Activated naive CD4-positive, alpha-beta T cell treated with anti-CD3 and anti-CD28 coated beads for 36 hours (primary cell): ENCODE measurements at regions not wholly inside any gene's neighbourhood (a gene's known extent, or its start where the extent isn't known, plus 50 kb on each side); places are given as distances from the start of the nearest gene placed in this dataset.

Experiments
- CTCF ChIA-PET: fragments of 350-600 bp; sonication (Branson Sonifier 250); formaldehyde crosslinking; loops from one replicate; lab custom pipeline; 2021; ENCODE audit warnings: antibody characterized with exemption; lab: Charles Lee
- DNase-seq: peaks from one replicate; pipeline ENCODE4 v3.0.0-alpha.2; 2020
- H3K27ac Mint-ChIP-seq: one replicate; pipeline ENCODE4 v1.8.0; 2021; ENCODE audit warnings: mild to moderate bottlenecking, mixed read lengths
- H3K27me3 Mint-ChIP-seq: one replicate; pipeline ENCODE4 v1.8.0; 2021; ENCODE audit warnings: low read depth, mixed read lengths
- H3K36me3 Mint-ChIP-seq: one replicate; pipeline ENCODE4 v1.8.0; 2021; ENCODE audit warnings: low read depth, mixed read lengths
- H3K4me1 Mint-ChIP-seq: one replicate; pipeline ENCODE4 v1.8.0; 2021; ENCODE audit warnings: low read depth, mixed read lengths
- H3K4me3 Mint-ChIP-seq: one replicate; pipeline ENCODE4 v1.8.0; 2021; ENCODE audit warnings: mild to moderate bottlenecking, moderate library complexity, mixed read lengths
- H3K9me3 Mint-ChIP-seq: one replicate; pipeline ENCODE4 v1.8.0; 2021; ENCODE audit warnings: mixed read lengths
- intact Hi-C: fragments of 100-400 bp; cut with micrococcal nuclease; formaldehyde crosslinking; loops from one replicate; pipeline ENCODE4 v1.15.1; 2023

DNA sequence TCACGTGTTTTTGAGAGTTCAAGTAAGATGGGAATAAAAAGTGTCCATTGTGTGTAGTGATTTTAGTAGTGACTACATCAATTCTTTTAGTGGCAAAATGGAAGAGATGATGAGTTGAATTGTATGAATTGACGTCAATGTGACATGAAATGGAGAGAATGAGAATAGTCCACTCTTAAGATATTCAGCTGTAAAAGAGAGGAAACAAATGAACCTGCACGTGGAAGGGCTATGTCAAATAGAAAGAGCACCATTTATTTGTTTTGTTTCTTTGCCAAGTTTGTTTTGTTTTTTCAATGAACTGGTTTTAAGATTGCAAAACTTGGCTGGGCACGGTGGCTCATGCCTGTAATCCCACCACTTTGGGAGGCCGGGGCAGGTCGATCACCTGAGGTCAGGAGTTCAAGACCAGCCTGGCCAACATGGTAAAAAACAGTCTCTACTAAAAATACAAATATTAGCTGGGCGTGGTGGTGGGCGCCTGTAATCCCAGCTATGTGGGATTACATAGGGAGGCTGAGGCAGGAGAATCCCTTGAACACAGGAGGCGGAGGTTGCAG is 453.8 kb downstream of the TAF11L14 start:
- intact Hi-C loops: no loop called here
- DNase-seq: no peak
- Mint-ChIP-seq H3K27ac (no peak overlapping the region), H3K4me1 (no peaks in the 10 kb centered on the region), H3K36me3 (no peaks in the 10 kb centered on the region), H3K27me3 (no peaks in the 10 kb centered on the region), H3K9me3 (peaks cover 14% of the 10 kb centered on the region), H3K4me3 (no peak overlapping the region)
- CTCF ChIA-PET: interaction anchor here (0.6 kb wide), 1 partner anchor 169 kb away, joined by 3 read pairs; no protein-coding TSS in a partner anchor

DNA sequence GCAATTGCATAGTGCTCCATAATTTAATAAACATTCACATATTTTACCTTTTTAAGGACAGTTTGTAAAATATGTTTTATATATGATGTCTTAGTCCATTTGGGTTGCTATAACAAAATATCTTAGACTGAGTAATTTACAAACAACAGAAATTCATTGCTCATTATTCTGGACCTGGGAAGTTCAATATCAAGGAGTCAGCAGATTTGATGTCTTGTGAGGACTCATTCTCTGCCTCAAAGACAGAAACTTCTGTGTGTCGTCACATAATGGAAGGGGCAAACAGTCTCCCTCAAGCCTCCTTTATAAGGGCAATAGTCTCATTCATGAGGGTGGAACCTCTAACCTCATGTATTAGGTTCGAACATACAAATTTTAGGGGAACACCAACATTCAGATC is 455.9 kb downstream of the TAF11L14 start:
- H3K4me1 Mint-ChIP-seq: no peaks in the 10 kb centered on the region
- intact Hi-C loops: no loop called here
- no peak for DNase-seq
- CTCF ChIA-PET: no interaction called here
- no peaks in the 10 kb centered on the region for H3K36me3 Mint-ChIP-seq
- H3K27me3 Mint-ChIP-seq: no peaks in the 10 kb centered on the region
- H3K4me3 Mint-ChIP-seq: no peak overlapping the region
- H3K27ac Mint-ChIP-seq: no peak overlapping the region
- peaks cover 13% of the 10 kb centered on the region for H3K9me3 Mint-ChIP-seq

DNA sequence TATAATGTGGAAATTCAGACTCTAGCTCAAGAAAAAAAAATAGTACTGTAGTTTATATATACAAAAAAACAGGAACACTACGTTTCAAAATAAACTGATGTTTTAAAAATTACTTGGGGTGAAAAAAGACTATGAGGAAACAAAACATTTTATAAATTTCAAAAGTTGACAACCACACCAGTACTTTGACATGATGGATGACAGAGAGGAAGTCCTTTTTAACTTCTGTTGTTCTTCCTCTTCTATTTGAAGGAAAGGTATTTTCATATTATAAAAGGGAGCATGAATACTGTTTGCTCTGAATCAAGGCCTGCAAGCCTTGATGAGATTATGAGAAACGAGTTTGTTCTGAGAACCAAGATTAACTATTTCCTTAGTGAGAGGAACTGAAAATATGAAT is 456.9 kb downstream of the TAF11L14 start:
- DNase-seq: no peak
- CTCF ChIA-PET: no interaction called here
- H3K27me3 Mint-ChIP-seq: no peaks in the 10 kb centered on the region
- no peaks in the 10 kb centered on the region for H3K4me1 Mint-ChIP-seq
- intact Hi-C loops: no loop called here
- H3K9me3 Mint-ChIP-seq: peaks cover 9% of the 10 kb centered on the region
- H3K36me3 Mint-ChIP-seq: no peaks in the 10 kb centered on the region
- no peak overlapping the region for H3K27ac Mint-ChIP-seq
- H3K4me3 Mint-ChIP-seq: no peak overlapping the region

DNA sequence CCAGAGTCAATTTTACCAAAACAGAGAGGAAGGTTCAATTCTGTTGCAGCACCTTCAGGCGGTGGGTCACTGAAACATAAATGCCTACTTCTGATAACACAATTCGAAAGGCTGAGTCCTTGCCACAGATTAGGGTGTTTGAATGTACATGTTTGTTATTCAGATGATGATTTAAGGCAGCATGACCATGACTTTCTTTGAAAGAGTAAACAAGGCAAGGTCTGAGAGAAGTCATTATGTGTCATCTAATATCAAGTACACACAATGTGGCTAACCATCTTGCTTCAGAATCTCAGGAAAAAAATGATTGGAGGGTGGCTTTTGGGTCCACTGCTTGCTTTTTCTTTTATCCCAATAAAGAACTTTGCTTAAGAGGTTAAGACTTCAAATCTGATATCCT is 457.5 kb downstream of the TAF11L14 start:
- H3K4me3 Mint-ChIP-seq: no peak overlapping the region
- CTCF ChIA-PET: no interaction called here
- no peak overlapping the region for H3K27ac Mint-ChIP-seq
- intact Hi-C loops: no loop called here
- H3K36me3 Mint-ChIP-seq: no peaks in the 10 kb centered on the region
- no peak for DNase-seq
- peaks cover 10% of the 10 kb centered on the region for H3K9me3 Mint-ChIP-seq
- no peaks in the 10 kb centered on the region for H3K27me3 Mint-ChIP-seq
- no peaks in the 10 kb centered on the region for H3K4me1 Mint-ChIP-seq

DNA sequence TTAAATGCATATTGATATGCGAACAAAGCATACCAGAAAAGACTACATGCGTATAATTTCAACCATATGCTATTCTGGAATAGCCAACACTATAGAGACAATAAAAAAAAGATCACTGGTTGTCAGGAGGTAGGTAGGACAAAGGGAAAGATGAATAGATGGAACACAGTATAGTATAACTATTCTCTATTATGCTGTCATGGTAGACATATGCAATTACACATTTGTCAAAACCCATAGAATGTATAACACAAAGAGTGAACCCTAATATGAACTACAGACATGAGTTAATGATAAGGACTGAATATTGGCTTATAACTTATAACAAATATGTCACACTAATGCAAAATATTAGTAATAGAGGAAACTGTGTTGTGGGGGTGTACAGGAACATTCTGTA is 460.8 kb downstream of the TAF11L14 start:
- H3K4me1 Mint-ChIP-seq: no peaks in the 10 kb centered on the region

DNA sequence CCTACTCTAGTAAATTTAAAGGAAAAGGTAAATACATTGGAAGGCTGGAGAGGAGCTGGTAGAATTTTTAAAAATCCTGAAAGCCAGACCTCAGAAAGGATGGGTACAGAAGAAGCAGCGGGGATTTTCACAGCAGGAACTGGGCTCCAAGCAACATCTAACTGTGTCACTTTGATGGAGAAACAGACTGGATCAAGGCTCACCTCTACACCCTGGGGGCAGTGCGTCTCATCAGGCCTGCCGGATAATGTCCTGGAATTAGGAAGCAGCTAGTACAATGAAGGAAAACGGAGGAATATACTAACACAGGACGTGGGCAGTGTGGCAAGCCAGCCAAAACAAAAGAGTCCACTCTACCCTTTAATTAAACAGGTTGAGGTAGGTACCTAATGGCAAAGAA is 463.6 kb downstream of the TAF11L14 start:
- Mint-ChIP-seq H3K4me3 (no peak overlapping the region), H3K9me3 (peaks cover 10% of the 10 kb centered on the region), H3K36me3 (no peaks in the 10 kb centered on the region), H3K4me1 (no peaks in the 10 kb centered on the region), H3K27me3 (no peaks in the 10 kb centered on the region), H3K27ac (no peak overlapping the region)
- no peak for DNase-seq
- intact Hi-C loops: no loop called here
- CTCF ChIA-PET: no interaction called here

More for the DNA sequence above, 460.8 kb downstream of the TAF11L14 start:
- H3K4me3 Mint-ChIP-seq: no peak overlapping the region
- no peak for DNase-seq
- CTCF ChIA-PET: no interaction called here
- H3K36me3 Mint-ChIP-seq: no peaks in the 10 kb centered on the region
- peaks cover 11% of the 10 kb centered on the region for H3K9me3 Mint-ChIP-seq
- H3K27me3 Mint-ChIP-seq: no peaks in the 10 kb centered on the region
- intact Hi-C loops: no loop called here
- H3K27ac Mint-ChIP-seq: no peak overlapping the region

DNA sequence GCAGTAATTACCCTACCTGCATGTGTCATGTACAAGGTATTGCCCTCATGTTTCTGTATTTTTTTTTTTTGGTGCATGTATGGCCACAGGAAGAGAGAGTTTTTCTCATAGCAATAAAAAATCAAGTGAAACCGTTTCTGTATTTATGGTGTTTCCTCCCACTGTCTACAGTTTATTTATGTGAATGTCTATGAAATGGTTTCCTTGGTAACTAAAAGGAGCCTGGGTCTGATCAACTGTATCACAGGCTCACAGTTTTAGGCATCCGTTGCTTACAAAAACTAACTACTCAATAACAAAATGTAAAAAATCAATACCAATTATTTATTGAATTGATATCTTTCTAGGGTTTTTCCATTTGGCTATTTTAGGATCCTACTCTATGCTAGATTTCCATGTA is 464.4 kb downstream of the TAF11L14 start:
- CTCF ChIA-PET: no interaction called here
- no peaks in the 10 kb centered on the region for H3K36me3 Mint-ChIP-seq
- intact Hi-C loops: no loop called here

DNA sequence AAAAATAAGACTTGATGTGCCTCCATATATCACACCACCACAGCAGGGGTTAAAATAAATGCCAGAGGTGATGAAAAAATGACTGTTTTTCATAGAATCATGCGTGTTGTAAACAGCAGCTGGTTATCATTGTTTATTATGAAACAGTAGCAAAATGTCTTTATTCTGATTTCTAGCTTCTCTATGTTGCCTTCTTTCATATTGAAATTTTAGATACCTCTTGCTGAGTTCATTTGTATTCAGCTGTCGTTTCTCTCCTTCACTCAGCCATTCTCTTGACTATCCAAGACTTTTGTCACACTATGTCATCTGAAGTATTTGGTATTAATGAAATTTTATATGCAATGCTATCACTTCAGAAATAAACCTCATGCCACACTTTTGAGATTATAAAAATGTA is 465.0 kb downstream of the TAF11L14 start:
- DNase-seq: no peak
- Mint-ChIP-seq H3K4me1 (no peaks in the 10 kb centered on the region), H3K36me3 (no peaks in the 10 kb centered on the region), H3K27me3 (no peaks in the 10 kb centered on the region), H3K27ac (no peak overlapping the region), H3K4me3 (no peak overlapping the region), H3K9me3 (peaks cover 10% of the 10 kb centered on the region)
- intact Hi-C loops: no loop called here
- CTCF ChIA-PET: no interaction called here

More for the DNA sequence above, 464.4 kb downstream of the TAF11L14 start:
- H3K4me1 Mint-ChIP-seq: no peaks in the 10 kb centered on the region
- no peak overlapping the region for H3K4me3 Mint-ChIP-seq
- DNase-seq: no peak
- peaks cover 10% of the 10 kb centered on the region for H3K9me3 Mint-ChIP-seq
- no peaks in the 10 kb centered on the region for H3K27me3 Mint-ChIP-seq
- no peak overlapping the region for H3K27ac Mint-ChIP-seq

DNA sequence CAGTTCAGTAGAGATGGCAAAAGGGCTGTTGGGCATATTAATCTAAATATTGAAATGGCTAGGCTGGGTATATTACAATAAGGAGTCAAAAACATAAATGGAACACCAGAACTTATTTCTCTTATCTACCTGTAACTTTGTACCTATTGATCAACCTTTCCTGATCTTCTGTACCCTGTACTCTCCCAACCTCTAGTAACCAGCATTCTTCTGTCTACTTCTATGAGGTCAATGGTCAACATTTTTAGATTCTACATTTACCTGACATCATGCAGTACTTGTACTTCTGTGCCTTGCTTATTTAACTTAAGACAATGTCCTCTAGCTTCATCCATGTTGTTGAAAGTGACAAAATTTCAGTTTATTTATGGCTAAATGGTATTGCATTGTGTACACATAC is 467.3 kb downstream of the TAF11L14 start:
- CTCF ChIA-PET: no interaction called here
- Mint-ChIP-seq H3K27me3 (no peaks in the 10 kb centered on the region), H3K27ac (no peak overlapping the region), H3K36me3 (no peaks in the 10 kb centered on the region), H3K9me3 (peaks cover 9% of the 10 kb centered on the region), H3K4me1 (no peaks in the 10 kb centered on the region), H3K4me3 (no peak overlapping the region)
- no peak for DNase-seq
- intact Hi-C loops: no loop called here

DNA sequence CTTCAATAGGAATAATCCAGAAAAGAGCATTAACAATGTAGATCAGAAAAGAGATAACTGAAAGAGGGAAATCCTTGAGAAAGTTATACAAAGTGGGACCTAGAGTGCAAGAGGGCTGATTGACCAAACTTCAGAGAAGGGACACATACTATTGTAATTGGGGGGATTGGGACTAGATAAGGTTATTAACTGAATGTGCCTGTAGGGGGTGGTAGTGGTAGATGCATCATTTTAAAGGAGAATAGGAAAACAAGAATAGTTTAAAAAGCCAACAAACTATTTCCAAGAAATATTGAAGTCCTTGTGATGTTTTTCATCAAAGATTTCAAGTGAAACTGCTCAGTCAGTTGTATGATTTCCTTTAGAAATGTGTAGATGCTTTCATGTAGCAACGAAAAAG is 468.5 kb downstream of the TAF11L14 start:
- no peaks in the 10 kb centered on the region for H3K4me1 Mint-ChIP-seq
- CTCF ChIA-PET: no interaction called here
- H3K27ac Mint-ChIP-seq: no peak overlapping the region
- H3K27me3 Mint-ChIP-seq: no peaks in the 10 kb centered on the region
- no peak overlapping the region for H3K4me3 Mint-ChIP-seq
- peaks cover 9% of the 10 kb centered on the region for H3K9me3 Mint-ChIP-seq
- intact Hi-C loops: no loop called here
- H3K36me3 Mint-ChIP-seq: no peaks in the 10 kb centered on the region
- DNase-seq: no peak

DNA sequence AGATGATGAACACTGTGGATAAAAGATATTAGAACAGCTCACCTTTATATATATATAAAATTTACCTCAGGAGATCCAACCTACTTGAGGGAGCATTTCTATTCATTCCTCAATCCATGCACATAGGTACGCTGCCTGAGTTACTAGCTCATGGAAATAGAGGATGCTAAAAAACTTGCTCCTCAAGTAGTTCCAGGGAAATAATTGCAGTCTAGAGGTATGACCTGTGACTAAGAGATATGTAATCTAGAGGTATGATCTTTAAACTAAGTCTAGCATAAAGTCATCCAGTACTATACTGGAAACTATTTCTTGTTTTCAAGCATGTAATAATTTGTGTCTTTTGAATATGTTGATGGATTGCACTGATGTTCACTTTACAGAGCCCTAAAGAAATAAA is 471.2 kb downstream of the TAF11L14 start:
- intact Hi-C loops: no loop called here
- H3K4me1 Mint-ChIP-seq: no peaks in the 10 kb centered on the region
- H3K9me3 Mint-ChIP-seq: peaks cover 6% of the 10 kb centered on the region
- no peak overlapping the region for H3K4me3 Mint-ChIP-seq
- no peaks in the 10 kb centered on the region for H3K36me3 Mint-ChIP-seq
- CTCF ChIA-PET: no interaction called here
- H3K27me3 Mint-ChIP-seq: no peaks in the 10 kb centered on the region
- no peak for DNase-seq
- H3K27ac Mint-ChIP-seq: no peak overlapping the region

DNA sequence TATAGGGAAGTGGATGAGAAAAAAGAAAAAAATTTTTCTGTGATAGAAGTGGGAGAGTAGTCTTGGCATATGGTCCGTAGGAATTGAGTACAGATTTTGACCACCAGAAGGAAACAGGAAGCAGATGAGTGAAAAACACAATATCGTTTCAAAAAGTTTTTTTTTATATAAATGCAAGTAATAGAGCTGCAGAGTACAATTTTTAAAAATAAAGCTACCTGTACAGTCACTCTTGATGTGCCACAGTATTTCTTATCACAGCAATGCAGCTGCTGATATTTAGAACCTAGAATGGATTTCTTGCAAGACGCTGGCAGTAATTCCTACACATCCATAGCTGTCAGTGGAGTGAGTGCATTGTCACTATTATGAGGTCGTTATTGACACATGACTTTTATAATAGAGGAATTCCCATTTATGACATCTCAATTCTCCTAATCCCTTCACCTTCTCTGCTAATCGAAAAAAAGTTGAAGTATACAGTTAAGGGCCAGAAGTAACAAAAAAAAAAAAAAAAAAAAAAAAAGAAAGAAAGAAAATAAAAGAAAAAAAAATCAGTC is 477.7 kb downstream of the TAF11L14 start:
- CTCF ChIA-PET: interaction anchor here (0.7 kb wide), 2 partner anchors 104 to 830 kb away, joined by 4 read pairs; no protein-coding TSS in a partner anchor

DNA sequence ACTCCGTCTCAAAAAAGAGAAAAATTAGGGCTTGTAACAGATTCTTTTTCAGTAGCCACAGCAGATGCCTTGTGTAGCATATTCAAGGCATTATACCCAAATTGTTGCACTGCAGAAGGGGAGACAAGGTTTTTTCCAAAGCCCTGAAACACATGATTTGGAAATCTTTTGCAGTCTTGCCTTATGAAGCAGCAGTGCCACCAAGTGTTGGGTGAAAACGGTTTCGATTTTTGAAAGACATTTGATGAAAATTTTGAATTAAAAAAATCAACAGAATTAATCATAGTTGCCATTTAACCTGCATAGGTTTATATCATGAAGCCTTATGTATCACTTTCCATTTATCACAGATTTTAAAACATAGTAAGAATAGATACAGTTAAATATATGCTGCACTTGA is 479.5 kb downstream of the TAF11L14 start:
- Mint-ChIP-seq H3K36me3 (no peaks in the 10 kb centered on the region), H3K4me1 (no peaks in the 10 kb centered on the region), H3K9me3 (peaks cover 6% of the 10 kb centered on the region), H3K4me3 (no peak overlapping the region), H3K27ac (no peak overlapping the region), H3K27me3 (no peaks in the 10 kb centered on the region)
- CTCF ChIA-PET: no interaction called here
- DNase-seq: no peak
- intact Hi-C loops: no loop called here

More for the DNA sequence above, 477.7 kb downstream of the TAF11L14 start:
- intact Hi-C loops: no loop called here
- Mint-ChIP-seq H3K9me3 (peaks cover 6% of the 10 kb centered on the region), H3K36me3 (no peaks in the 10 kb centered on the region), H3K4me3 (no peak overlapping the region), H3K4me1 (no peaks in the 10 kb centered on the region), H3K27me3 (no peaks in the 10 kb centered on the region), H3K27ac (no peak overlapping the region)
- DNase-seq: no peak
